ENCODE measurements at regions not wholly inside any gene's neighbourhood (a gene's known extent, or its start where the extent isn't known, plus 50 kb on each side); places are given as distances from the start of the nearest gene placed in this dataset.
"Not testable (repeated sequence)": the region's sequence is repeated elsewhere in the genome, so short reads cannot be mapped to it uniquely, and the experiment has no call there.

GRCh38 chr12:67457136-67457535 lies 188.0 kb downstream of the CAND1 start:
- DNase-seq: no peak

DNA sequence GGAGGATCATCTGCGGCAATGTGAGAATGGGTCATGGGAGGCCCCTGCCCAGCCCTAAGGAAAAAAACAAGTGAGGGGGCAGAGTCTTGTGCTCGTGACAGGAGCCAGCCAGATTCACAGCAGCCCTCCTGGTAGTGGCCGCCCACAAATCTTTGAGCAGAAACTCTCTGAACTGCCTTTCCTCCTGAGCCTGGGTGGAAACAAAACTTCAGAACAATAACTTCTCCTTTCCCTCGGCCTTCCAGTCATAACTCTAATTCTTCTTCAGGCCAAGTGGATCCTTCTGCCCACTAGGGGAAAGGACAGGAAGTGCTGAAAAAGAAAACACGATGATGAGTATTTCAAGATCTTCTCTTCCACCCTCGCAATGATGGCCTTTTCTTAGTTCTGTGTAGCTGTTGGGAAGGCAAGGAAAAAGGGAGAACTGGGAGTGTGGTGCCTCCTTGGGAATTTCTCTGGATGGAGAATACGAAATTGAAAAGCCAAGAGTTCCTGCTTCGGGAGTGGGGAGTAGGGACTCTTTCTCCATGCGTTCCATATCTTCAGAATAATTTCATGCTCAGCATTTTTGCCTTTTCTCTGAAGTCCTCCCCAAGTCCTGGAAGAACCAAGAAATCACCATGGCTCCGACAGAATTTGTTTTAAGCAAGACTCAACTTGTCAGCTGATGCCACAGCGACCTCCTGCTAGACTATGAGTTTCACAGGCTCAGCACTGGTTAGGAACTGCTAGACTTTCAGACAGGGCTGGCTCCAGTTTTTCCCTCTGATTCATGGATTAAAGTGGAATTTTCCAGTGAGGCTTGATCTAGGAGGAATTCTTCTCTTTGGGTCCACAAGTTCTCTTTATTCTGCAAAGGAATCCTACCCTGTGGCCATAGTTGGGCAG lies 188.9 kb downstream of the CAND1 start:
- no peak for DNase-seq

- DNase-seq: no peak
Observed at GRCh38 chr12:67459173-67459572, 189.4 kb upstream of the DYRK2 start.

DNA sequence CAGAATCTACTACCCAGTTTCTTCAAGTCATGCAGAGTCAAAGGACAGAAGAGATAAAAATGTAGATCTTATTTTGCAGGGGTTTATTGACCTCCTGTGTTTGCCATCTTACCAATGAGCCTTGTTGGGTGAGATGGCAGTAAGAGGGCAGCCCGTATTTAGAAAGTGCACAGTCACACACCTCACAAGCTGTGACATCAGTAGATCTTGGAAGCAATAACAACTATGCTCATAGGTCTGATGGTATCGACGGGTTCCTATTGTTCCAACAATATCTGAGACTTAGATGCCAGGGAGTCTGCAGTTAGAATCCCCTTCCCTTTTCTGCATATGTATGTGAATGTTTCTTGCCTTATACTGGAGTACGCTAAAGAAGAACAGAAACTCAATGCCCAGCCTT lies 189.0 kb upstream of the DYRK2 start:
- no peak for DNase-seq

DNA sequence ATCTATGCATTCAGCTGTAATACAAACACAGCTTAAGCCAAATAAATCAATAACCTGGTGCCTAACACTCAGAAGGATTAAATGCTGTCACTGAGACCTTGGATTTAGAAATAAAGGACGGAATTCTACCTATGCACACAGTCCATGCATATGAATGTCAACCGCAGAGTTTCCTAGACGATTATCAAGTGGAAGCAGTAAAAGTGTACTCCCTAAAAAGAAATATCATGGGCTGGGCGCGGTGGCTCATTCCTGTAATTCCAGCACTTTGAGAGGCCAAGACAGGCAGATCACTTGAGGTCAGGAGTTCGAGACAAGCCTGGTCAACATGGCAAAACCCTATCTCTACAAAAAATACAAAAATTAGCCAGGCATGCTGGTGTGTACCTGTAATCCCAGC lies 188.2 kb upstream of the DYRK2 start:
- no peak for DNase-seq

- DNase-seq: no peak
Observed at GRCh38 chr12:67468549-67469245, 179.8 kb upstream of the DYRK2 start.

DNA sequence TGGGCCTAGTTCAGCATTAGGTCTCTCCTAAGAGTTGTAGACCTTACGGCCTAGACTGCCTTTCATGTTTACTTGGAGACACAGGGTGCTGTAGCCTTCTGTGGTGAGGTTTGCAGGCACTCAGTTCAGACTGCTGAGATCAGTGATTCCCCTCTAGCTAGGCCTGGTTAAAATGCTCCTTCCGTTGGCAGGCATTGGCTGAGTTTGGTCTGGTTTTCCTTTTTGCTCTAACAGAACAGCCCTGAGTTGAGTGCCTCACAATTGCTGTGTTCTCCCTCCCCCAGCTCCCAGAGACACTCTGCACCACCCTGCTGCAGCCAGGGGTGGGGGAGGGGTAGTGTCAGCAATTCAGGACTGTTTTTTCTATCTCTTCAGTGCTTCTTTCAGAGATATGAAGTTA lies 178.9 kb upstream of the DYRK2 start:
- DNase-seq: no peak

DNA sequence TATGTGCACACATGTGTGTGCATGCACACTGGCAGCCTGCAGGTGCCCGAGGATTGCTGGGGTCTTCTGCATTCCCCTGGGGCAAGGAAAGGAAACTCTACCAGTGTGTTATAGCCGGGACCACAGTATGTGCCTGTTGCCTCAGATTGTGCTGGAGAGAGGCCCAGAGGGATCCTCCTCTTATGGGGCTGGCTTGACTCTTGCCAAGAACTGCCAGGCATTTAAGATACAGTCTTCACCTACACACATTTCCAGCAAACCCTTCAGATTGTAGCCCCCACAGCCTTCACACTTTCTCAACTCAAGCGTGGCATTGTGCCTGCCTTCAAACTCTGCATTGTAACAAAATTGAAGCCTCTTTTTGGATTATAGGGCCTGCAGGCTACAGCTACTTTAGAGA lies 176.7 kb upstream of the DYRK2 start:
- no peak for DNase-seq

DNA sequence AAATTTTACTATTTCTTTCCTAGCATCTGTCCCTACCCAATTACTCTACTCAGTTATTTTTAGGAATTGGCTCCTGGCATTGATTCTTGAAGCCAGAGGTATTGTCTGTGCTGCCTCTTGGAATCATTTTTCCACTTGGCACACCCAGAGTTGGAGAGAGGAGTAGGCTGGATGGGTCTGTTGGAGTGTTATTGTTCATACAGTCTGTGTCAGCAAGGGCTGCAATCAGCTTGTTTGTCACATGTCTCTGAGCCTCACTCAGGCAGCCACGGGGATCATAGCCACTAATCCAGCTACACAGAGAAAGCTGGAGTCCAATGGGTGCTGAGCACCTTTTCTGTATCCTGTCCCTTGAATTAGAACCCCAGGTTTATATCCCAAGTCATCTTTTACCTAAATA lies 176.0 kb upstream of the DYRK2 start:
- no peak for DNase-seq

GRCh38 chr12:67474934-67475620 lies 173.5 kb upstream of the DYRK2 start:
- DNase-seq: no peak

DNA sequence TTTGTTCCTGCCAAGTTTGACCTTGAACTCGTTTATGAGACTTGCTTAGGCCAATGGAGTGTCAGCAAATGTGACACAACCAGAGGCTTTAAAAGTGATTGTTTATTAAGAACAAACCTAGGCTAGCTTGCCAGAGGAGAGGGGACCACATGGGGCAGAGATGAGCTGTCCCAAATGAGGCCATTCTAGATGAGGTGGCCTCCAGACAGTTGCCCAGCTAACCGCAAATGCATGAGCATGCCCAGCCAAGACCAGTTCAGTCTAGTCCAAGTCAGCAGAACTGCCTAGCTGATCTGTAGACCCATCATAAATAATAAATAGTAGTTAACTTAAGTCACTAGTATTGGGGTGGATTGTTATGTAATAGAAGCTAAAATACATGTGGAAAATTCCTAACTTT lies 172.8 kb upstream of the DYRK2 start:
- DNase-seq: no peak

DNA sequence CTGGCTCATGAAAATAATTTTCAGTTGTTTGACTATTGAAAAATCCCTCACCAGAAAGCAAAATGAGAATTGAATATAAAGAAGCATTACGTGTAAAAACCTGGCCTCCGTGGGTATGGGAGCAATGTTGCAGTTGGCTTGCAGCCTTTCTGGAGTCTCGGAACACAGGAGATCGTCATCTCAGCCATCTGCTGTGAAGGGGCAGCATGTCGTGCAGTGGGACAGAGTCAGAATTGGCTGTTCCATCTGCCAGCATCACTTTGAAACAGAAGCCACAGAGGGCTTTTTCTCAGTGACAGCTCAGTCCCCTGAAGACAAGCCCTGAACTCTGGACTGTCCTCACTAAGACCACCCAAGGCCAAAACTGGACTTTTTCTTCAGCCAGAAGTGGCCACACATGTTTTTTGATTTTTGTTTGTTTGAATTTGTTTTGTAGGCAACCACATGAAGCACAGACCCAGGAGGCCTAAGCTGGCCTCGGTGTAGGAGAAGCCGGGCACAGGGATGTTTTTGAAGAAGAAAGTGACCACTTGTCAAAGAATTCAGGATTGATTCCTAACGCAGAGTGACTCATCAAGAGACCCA lies 170.8 kb upstream of the DYRK2 start:
- no peak for DNase-seq

- DNase-seq: peak; percentile 37 to 83 (median 64)
Observed at GRCh38 chr12:67482751-67483661, 165.5 kb upstream of the DYRK2 start.

- peak in 1 of 5 donors; percentile 3 for DNase-seq
Observed at GRCh38 chr12:67483871-67484554, 164.5 kb upstream of the DYRK2 start.

GRCh38 chr12:67484791-67485480 lies 163.6 kb upstream of the DYRK2 start:
- DNase-seq: peak in 2 of 5 donors; percentile 17 to 27

DNA sequence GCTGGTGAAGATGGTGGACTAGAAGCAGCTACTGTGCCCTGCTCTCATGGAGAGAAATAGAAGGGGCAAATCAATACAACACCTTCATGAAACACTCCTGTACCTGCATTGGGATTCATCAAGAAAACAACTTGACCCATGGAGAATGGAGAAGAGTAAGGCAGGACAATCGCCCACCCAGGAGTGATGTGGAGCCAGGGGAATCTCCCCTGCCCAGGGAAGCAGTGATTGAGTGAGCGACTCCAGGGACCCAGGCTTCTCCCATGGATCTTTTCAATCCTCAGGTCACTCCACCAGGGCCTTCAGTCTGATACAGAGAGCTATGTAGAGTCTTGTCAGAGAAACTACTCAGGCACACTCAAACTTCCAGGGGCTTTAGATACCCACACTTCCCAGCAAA lies 161.9 kb upstream of the DYRK2 start:
- DNase-seq: no peak

DNA sequence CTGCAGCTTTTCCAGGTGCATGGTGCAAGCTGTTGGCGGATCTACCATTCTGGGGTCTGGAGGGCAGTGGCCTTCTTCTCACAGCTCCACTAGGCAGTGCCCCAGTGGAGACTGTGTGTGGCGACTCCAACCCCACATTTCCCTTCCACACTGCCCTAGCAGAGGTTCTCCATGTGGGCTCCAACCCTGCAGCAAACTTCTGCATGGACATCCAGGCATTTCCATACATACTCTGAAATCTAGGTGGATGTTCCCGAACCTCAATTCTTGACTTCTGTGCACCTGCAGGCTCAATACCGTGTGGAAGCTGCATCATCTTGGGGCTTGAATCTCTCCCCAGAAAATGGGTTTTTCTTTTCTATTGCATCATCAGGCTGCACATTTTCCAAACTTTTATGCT lies 160.2 kb upstream of the DYRK2 start:
- DNase-seq: not testable (repeated sequence)

DNA sequence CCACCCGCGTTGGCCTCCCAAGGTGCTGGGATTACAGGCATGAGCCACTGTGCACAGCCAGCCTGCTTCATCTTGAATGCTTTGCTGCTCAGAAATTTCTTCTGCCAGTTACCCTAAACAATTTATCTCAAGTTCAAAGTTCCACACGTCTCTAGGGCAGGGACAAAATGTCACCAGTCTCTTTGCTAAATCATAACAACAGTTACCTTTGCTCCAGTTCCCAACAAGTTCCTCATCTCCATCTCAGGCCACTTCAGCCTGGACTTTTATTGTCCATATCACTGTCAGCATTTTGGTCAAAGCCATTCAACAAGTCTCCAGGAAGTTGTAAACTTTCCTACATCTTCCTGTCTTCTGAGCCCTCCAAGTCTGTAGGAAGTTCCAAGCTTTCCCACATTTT lies 159.5 kb upstream of the DYRK2 start:
- no peak for DNase-seq

- no peak for DNase-seq
Observed at GRCh38 chr12:67496581-67496980, 152.0 kb upstream of the DYRK2 start.

DNA sequence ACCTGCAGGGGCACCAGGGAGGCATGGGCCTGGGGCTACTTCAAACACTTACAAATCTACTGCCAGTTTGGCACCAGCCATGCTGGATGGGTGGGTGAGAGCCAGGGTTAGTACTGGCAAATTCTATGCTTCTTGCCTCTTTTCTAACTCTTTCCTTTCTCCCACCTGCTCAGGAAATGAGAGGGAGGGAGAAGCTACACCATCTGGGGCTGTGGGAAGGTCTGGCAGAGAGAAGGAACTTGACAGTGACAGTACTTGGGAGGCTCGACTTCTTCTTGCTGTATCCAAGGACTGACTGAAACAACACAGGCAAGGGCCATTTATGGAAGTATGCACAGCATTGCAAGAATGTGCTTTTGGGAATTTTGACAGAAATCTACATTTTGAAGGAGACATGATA lies 149.6 kb upstream of the DYRK2 start:
- DNase-seq: no peak

DNA sequence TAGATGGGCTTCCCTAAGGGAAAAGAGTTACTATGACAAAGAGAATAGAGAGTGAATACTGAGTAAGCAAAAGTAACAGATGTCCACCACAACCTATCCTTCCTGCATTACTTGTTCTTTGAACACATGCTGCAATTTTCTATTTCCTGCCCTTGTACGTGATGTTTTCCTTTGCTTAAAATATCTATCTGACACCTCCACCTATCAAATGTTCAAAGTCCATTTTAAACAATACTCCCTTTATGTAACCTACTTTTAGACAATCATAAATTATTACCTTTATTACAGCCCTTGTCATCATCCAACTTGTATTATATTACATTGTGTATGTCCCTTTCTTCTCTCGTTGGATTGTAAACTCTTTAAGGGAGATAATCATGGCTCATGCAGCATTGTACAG lies 147.2 kb upstream of the DYRK2 start:
- DNase-seq: no peak
